ACHN (cell line): ENCODE measurements at regions not wholly inside any gene's neighbourhood (a gene's known extent, or its start where the extent isn't known, plus 50 kb on each side); places are given as distances from the start of the nearest gene placed in this dataset.
"Not testable (repeated sequence)": the region's sequence is repeated elsewhere in the genome, so short reads cannot be mapped to it uniquely, and the experiment has no call there.

Experiments used
- DNase-seq: peaks from one replicate; pipeline ENCODE4 v3.0.0-alpha.2; 2015
- in situ Hi-C: cut with HindIII; loops from 2 replicates; pipeline ENCODE4 v1.10.0; 2017; ENCODE audit warnings: low sequenced_read_pairs, low pct_ligation_motif_present, low pct_unique_long_range_greater_than_20kb

- DNase-seq = no peak
- in situ Hi-C loops = no loop called here
Observed at GRCh38 chr1:232435729-232436128, 194.2 kb downstream of the SIPA1L2 start.

GRCh38 chr1:232432313-232432712 lies 197.6 kb downstream of the SIPA1L2 start:
- in situ Hi-C loops = no loop called here
- DNase-seq = no peak

- no peak for DNase-seq
- in situ Hi-C loops = no loop called here
Observed at GRCh38 chr1:232431748-232432147, 198.2 kb downstream of the SIPA1L2 start.

- DNase-seq = no peak
- in situ Hi-C loops = no loop called here
Observed at GRCh38 chr1:232431326-232431725, 198.6 kb downstream of the SIPA1L2 start.

DNA sequence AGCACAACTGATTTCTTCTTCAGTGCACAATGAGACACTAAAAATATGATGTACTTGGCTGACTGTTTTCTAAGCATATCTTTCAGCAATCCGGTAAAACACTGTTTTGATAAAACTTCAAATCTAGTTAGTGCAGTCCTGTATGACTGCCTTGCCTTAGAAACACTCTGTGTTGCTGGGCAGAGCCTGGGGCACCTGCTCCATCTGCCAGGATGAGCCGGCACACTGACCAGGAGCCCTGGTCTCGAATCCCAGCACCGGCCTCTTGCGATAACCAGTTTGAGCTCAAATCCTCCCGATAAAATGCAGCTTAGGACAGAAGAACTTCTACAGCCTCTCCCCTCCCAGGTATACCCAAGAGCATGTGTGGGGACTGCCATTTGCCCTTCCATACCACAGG lies 199.5 kb downstream of the SIPA1L2 start:
- no peak for DNase-seq
- in situ Hi-C loops = no loop called here

GRCh38 chr1:232428786-232429530 lies 201.0 kb downstream of the SIPA1L2 start:
- no peak for DNase-seq
- in situ Hi-C loops = no loop called here

- in situ Hi-C loops = no loop called here
Observed at GRCh38 chr1:232428036-232428645, 201.8 kb downstream of the SIPA1L2 start.

DNA sequence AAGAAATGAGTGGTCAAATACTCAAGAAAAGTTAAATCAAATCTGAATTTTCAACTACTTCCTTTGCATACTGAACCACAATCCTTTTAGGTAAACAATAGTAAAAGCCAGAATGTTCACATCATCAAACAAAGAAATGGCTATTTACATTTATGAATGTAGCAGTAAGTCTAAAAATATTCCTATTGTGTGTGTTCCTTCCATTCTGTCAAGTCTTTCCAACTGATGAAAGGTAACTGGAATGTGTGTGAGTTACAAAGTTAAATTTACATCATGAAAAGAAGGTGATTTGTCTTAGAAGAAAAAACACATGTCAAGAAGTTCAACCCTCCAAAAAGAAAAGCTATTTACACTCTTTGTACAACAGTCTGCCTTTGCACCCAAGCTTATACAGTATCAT lies 203.1 kb downstream of the SIPA1L2 start:
- DNase-seq = no peak
- in situ Hi-C loops = no loop called here

More at GRCh38 chr1:232428036-232428645, 201.8 kb downstream of the SIPA1L2 start:
- DNase-seq = no peak

GRCh38 chr1:232425421-232425820 lies 204.5 kb downstream of the SIPA1L2 start:
- in situ Hi-C loops = no loop called here
- no peak for DNase-seq

DNA sequence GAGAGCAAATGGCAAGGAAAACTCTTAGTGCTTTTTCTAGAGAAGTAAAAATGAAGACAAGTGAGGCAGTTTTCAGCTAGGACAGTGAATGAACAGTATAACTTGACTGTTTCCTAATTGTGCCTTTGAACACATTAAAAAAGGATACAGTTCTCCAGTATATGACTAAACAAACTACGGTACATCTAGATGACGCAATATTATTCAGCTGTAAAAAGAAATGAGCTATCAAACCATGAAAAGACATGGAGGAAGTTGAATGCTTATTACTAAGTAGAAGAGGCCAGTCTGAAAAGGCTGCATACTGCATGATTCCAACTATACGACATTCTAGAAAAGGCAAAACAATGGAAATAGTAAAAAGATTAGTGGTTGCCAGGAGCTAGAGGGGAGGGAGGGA lies 206.3 kb downstream of the SIPA1L2 start:
- DNase-seq = no peak
- in situ Hi-C loops = no loop called here

DNA sequence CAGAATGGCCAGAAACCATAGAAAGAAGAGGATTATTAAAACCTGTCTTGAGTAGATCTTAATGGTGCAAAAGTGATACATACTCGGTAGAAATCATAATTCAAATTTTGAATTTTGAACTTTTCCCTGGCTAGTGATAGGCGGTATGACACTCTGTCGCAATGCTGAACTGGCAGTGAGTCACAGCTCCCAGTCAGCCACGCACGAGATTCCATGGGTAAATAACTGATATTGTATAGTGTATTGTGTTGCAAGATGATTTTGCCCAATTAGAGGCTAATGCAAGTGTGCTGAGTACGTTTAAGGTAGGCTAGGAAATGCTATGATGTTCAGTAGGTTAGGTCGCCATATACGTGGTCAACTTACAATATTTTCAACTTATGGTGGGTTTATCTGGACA lies 207.0 kb downstream of the SIPA1L2 start:
- DNase-seq = no peak
- in situ Hi-C loops = no loop called here

DNA sequence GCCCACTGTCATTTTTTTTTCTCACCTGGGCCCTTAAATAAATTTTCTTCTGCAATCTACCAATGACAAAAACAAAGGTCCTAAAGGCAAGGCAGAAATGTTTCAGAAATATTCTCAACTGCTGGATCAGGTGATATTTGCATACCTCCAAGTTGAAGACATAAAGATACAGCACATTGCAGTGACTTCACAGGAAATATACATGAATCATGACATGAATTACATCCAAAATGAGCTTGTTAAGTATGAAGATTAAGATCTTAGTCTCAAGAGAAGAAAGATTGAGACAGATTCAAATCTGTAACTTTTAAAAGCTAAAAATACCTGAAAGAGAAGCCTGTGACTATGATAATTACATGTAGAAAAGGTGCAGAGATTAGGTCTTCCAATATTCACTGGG lies 207.8 kb downstream of the SIPA1L2 start:
- in situ Hi-C loops = no loop called here
- DNase-seq = no peak

GRCh38 chr1:232421143-232421796 lies 208.7 kb downstream of the SIPA1L2 start:
- in situ Hi-C loops = no loop called here
- DNase-seq = no peak

DNA sequence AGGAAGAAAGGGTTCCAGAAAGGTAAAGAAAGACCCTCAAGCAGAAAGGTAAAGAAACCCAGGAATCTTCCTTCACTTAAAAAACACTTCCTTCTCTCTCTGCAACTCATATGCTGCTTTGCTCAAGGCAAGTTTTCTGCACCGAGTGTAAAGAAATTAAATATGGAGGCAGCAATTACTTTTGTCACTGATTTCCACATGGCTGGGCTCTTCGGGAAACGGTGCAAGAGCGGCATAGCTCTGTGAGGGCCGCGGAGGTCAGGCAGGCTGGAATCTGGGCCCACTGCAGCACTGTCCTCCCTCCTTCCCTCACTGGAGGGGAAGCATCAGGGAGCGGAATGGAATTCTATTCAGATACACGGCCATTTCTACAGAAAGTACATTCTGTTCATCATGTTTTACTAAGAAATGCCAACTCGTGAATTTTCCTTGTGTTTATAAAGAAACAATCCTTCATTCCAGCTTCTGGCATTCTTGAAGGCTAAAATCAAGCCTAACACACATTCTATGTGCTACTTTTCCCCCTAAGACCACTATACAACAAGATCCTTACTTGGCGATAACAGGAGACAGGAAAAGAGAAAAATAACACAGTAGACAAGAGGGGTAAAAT lies 212.2 kb downstream of the SIPA1L2 start:
- in situ Hi-C loops = no loop called here
- no peak for DNase-seq

GRCh38 chr1:232416026-232416568 lies 213.8 kb downstream of the SIPA1L2 start:
- no peak for DNase-seq
- in situ Hi-C loops = no loop called here

DNA sequence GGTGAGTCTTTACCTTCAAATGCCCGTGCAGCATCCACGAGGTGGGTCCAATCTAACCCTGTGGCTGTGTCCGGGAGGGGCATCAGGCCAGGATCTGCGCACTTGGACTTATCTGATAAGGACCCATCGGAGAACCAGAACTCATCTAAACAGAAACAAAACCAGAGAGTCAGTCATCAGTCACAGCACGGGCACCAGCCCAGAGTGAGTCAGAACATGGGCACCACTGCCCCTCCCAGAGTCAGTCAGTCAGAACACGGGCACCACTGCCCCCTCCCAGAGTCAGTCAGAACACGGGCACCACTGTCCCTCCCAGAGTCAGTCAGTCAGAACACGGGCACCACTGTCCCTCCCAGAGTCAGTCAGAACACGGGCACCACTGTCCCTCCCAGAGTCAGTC lies 214.5 kb downstream of the SIPA1L2 start:
- in situ Hi-C loops = not testable (repeated sequence)
- DNase-seq = peak; percentile 35

DNA sequence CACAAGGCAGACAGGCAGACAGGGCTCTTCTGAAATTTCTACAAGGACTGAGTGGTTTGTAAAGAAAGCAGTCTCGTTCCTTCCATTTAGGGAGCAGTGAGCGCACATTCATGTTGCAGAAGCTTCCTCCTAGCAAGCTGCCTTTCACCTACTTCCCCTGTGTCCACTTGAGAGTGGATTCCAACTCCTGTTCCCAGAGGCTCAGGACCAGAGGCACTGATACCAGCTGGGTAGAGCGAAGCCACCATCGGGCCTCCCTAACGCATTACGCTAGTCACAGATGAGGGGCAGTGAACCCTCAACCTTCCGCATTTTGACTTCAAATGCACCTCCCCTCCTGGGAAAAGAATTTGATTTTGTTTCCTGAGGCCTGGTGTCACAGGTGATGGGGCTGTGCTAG lies 215.8 kb downstream of the SIPA1L2 start:
- in situ Hi-C loops = no loop called here

DNA sequence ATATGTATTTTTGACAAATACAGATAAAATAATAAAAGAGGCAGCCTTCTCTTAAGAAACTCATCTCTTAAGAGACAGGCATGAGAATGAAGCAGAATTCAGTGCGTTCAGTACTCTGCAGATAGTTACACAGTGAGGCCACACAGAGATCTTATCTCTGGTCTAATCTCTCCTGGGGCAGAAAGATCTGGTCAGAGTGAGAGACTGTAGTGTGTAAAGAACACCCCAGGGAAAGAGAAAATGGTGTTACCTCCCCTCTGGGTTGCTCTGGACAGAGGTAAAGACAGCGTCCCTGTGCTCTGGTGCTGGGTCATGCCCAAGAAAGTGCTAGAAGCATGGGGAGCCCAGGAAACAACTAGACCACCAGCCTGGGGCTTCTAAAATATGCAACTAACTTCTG lies 216.3 kb downstream of the SIPA1L2 start:
- no peak for DNase-seq
- in situ Hi-C loops = no loop called here

More for the DNA sequence above, 215.8 kb downstream of the SIPA1L2 start:
- DNase-seq = no peak

DNA sequence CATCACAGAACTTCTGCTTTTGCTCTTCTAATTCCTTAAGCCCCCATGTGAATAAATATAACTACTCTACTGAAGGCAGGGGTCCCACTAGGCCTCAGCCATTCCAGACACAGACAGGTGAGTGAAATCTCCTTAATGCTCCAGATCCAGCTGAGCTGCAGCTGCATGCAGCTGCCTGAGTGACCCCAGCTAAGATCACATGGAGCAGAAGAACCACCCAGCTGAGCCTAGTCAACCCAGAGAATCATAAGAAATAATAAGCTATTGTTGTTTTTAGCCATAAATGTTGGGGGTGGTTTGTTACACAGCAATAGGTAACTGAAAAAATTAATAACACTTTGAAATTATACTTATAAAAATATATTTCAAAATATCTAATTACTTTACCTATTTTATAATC lies 220.3 kb downstream of the SIPA1L2 start:
- DNase-seq = no peak
- in situ Hi-C loops = no loop called here
